AG09319 (cell line): ENCODE measurements at regions not wholly inside any gene's neighbourhood (a gene's known extent, or its start where the extent isn't known, plus 50 kb on each side); places are given as distances from the start of the nearest gene placed in this dataset.

ENCODE experiments used
- DNase-seq: peaks from one replicate; pipeline ENCODE4 v3.0.0-alpha.2; 2010; ENCODE audit warnings: low read depth; ENCODE audit errors: extremely low read depth
- TF ChIP-seq, protein P1 (sequence below): IDR thresholded peaks from 2 replicates; pipeline ENCODE4 v1.5.1; 2011; ENCODE audit warnings: low read depth, mild to moderate bottlenecking, inconsistent platforms, low read length, moderate library complexity

- no peak for DNase-seq
- TF ChIP-seq, protein P1, sequence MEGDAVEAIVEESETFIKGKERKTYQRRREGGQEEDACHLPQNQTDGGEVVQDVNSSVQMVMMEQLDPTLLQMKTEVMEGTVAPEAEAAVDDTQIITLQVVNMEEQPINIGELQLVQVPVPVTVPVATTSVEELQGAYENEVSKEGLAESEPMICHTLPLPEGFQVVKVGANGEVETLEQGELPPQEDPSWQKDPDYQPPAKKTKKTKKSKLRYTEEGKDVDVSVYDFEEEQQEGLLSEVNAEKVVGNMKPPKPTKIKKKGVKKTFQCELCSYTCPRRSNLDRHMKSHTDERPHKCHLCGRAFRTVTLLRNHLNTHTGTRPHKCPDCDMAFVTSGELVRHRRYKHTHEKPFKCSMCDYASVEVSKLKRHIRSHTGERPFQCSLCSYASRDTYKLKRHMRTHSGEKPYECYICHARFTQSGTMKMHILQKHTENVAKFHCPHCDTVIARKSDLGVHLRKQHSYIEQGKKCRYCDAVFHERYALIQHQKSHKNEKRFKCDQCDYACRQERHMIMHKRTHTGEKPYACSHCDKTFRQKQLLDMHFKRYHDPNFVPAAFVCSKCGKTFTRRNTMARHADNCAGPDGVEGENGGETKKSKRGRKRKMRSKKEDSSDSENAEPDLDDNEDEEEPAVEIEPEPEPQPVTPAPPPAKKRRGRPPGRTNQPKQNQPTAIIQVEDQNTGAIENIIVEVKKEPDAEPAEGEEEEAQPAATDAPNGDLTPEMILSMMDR = no peak
Measured at GRCh38 chr2:6077585-6077984, 385.4 kb downstream of the SOX11 start.

GRCh38 chr2:6078414-6078813, 386.2 kb downstream of the SOX11 start:
- no peak for DNase-seq
- TF ChIP-seq, protein P1 = no peak

DNA sequence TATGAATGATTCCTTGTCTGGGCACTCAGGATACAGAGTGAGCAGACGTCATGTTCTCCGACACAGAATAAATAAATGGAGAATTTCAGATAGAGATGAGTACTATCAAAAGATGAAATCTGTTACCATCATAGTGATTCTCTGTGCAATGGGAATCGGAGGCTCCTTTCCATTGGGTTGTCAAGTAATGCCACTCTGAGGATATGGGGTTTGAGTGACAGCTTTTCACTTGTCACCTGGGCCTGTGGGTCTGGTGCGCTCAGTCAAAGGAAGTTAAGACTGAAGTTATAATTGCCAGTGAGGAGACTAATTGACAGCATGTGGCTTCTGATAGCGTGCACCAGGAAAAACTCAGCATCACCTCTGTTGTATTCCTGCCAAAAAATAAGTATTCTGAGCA, 387.2 kb downstream of the SOX11 start:
- TF ChIP-seq, protein P1 = no peak
- DNase-seq = no peak

DNA sequence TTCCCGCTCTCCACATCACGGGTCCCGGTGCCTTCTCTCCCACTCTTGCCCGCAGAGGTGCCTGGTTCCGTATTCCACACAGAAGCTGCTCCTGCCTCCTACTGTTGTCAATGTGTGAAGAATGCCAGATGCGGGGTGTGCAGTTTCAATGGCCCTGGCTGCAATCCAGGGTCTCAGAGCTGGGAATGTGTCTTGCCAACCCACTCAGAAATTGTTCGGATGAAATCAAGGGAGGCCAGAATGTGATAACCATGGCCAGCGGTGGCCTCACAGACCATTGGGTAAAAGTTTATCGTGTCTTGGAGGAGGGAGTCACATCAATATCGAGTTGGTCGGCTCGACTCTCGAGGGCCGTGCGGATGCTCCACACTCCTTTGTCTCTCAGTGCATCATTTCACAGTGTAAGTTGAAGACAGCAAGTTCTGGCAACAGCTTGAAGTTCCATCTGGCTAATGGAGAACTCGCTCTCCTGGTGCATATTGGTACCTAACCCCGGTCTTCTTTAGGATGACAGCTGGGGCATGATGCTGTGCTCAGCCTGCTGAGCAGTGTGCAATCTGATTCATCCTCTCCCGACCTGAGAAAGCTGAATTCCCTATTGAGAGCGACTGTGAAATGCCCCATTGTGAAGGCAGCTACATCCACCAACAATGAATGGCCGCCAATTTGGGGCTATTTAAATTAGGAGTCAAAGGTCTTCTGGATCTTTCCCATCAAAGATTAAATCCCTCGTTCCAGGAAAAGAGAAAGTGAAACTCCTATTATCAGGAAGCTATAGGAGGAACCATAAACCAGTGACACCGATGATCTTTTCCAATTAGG, 389.0 kb downstream of the SOX11 start:
- TF ChIP-seq, protein P1 = no peak
- no peak for DNase-seq

GRCh38 chr2:6081955-6082624, 389.9 kb downstream of the SOX11 start:
- DNase-seq = no peak
- TF ChIP-seq, protein P1 = no peak

DNA sequence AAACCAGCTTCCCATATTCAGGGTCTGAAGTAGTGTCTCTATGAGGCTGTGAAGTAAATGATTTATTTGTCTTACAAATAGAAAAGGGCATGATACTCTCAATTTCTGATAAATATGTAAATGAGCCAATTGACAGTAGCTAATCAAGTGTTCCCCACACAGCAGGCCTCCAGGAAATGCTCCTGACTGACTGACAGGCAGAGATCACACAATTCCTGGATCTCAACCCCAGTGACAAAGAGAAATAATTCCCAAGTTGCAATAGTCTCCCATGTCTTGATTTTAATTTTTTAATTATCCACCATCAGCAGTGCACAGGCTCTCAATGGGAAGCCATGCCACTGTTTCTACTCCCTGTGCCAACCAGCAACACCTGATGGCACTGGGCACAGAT, 390.4 kb downstream of the SOX11 start:
- no peak for DNase-seq
- TF ChIP-seq, protein P1 = no peak

GRCh38 chr2:6083136-6083535, 391.0 kb downstream of the SOX11 start:
- no peak for DNase-seq
- TF ChIP-seq, protein P1 = no peak
